Tibial artery (tissue), 4 donors: ENCODE measurements at regions not wholly inside any gene's neighbourhood (a gene's known extent, or its start where the extent isn't known, plus 50 kb on each side); places are given as distances from the start of the nearest gene placed in this dataset.

Experiments used
- DNase-seq, 2 donors: peaks; one replicate each; pipeline ENCODE4 v3.0.0-alpha.2; 2019
- H3K27ac ChIP-seq, 2 donors: fragments of 200-600 bp; sonication (generic) in 1 of 2; 1 replicate in 1 of 2; 2 replicates in 1 of 2; pipeline ENCODE4 v1.5.1; 2018 to 2019; ENCODE audit warnings: mild to moderate bottlenecking in 1 of 2
- H3K27me3 ChIP-seq, 2 donors: fragments of 200-600 bp; sonication (generic) in 1 of 2; one replicate each; pipeline versions ENCODE4 v1.5.1 to v1.6.0; 2016 to 2019
- H3K36me3 ChIP-seq, 3 donors: fragments of 200-600 bp; sonication (generic) in 2 of 3; one replicate each; pipeline ENCODE4 v1.5.1; 2016 to 2019; ENCODE audit warnings: mild to moderate bottlenecking in 2 of 3
- H3K4me1 ChIP-seq, 4 donors: fragments of 200-600 bp; sonication (generic) in 2 of 4; 1 replicate in 3 of 4; 2 replicates in 1 of 4; pipeline ENCODE4 v1.5.1; 2016 to 2019
- H3K4me3 ChIP-seq, 2 donors: fragments of 200-600 bp; sonication (generic) in 1 of 2; 1 replicate in 1 of 2; 2 replicates in 1 of 2; pipeline ENCODE4 v1.5.1; 2018 to 2019; ENCODE audit warnings: mild to moderate bottlenecking in 2 of 2
- H3K9me3 ChIP-seq, 3 donors: fragments of 200-600 bp; sonication (generic) in 1 of 3; one replicate each; pipeline ENCODE4 v1.5.1; 2016 to 2019
- CTCF ChIP-seq, 2 experiments: fragments of 200-600 bp in 1 of 2; fragments of 450-650 bp in 1 of 2; IDR thresholded peaks; one replicate each; pipeline ENCODE4 v1.5.1; 2017 to 2019; ENCODE audit warnings: antibody characterized with exemption in 2 of 2, mild to moderate bottlenecking in 1 of 2, moderate library complexity in 1 of 2
- intact Hi-C: fragments of 100-400 bp; cut with DNase I; formaldehyde crosslinking; loops from one replicate; pipeline ENCODE4 v1.15.0; 2023; ENCODE audit warnings: low total_unique reads

DNA sequence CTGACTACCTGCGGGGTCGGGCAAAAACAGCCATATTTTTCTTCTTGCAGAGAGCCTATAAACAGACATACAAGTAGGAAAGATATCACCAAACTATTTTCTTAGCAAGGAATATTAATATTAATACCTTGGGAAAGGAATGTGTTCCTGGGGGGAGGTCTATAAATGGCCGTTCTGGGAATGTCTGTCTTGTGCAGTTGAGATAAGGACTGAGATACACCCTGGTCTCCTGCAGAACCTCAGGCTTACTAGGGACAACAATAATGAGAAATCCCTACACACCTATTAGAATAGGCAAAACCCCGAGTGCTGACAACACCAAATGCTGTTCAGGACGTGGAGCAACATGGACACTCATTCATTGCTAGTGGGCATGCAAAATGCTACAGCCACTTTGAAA is 297.2 kb downstream of the DRD1 start:
- intact Hi-C loops: no loop called here
- no peak for TF ChIP-seq CTCF (IDR thresholded peaks at IDR 0.05)
- Histone ChIP-seq H3K4me1 (peaks cover 0 to 14% (median 2%) of the 10 kb centered on the region in 4 donors), H3K9me3 (peaks cover 0 to 13% (median 12%) of the 10 kb centered on the region in 3 donors), H3K27me3 (no peaks in the 10 kb centered on the region), H3K4me3 (no peak overlapping the region), H3K36me3 (no peaks in the 10 kb centered on the region), H3K27ac (no peak overlapping the region)
- no peak for DNase-seq

DNA sequence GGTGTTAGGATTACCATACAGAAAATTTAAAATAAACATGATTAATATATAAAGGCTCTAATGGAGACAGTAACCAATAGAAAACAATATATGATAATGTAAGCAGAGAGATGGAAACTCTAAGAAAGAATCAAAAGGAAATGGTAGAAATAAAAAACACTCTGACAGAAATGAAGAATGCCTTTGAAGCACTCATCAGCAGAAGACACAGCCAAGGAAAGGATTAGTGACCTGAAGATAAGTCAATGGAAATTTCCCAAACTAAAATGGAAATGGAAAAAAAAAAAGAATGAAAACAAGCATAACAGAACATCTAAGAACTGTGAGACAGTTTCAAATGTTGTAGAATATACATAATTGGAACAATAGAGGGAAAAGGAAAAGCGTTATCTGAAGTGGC is 302.6 kb downstream of the DRD1 start:
- no peaks in the 10 kb centered on the region for H3K27me3 ChIP-seq
- no peak overlapping the region for H3K4me3 ChIP-seq
- H3K4me1 ChIP-seq: no peaks in the 10 kb centered on the region
- intact Hi-C loops: no loop called here
- DNase-seq: no peak
- peaks cover 0 to 13% (median 11%) of the 10 kb centered on the region in 3 donors for H3K9me3 ChIP-seq
- no peaks in the 10 kb centered on the region for H3K36me3 ChIP-seq
- TF ChIP-seq CTCF (IDR thresholded peaks at IDR 0.05): no peak
- H3K27ac ChIP-seq: no peak overlapping the region

DNA sequence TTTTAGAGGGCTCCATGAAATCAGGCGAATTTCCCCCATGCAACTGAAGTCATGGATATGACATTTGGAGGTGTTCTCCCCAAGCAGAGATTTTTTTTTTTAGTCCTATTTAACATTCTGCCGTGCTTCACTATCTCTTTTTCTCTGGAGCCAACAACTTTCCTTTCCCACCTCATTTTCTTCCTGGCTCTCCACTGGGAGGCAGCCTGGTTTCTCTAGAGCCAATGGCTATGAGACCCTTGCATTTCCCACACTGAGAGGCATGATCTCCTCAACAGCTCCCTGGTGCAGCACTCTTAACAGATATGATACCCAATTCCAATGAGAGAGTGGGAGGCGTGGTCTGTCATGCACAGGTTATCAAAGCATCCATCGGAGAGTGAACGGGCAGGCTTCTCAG is 310.8 kb downstream of the DRD1 start:
- Histone ChIP-seq H3K27me3 (no peaks in the 10 kb centered on the region), H3K9me3 (no peaks in the 10 kb centered on the region), H3K4me1 (no peaks in the 10 kb centered on the region), H3K27ac (no peak overlapping the region), H3K4me3 (no peak overlapping the region), H3K36me3 (no peaks in the 10 kb centered on the region)
- no peak for TF ChIP-seq CTCF (IDR thresholded peaks at IDR 0.05)
- DNase-seq: no peak
- intact Hi-C loops: no loop called here

- no peaks in the 10 kb centered on the region for H3K4me1 ChIP-seq
- H3K36me3 ChIP-seq: no peaks in the 10 kb centered on the region
- no peak for DNase-seq
- H3K9me3 ChIP-seq: no peaks in the 10 kb centered on the region
- no peak overlapping the region for H3K4me3 ChIP-seq
- H3K27me3 ChIP-seq: no peaks in the 10 kb centered on the region
- intact Hi-C loops: no loop called here
- H3K27ac ChIP-seq: no peak overlapping the region
- TF ChIP-seq CTCF (IDR thresholded peaks at IDR 0.05): no peak
Observed at GRCh38 chr5:175131432-175131831, 312.6 kb downstream of the DRD1 start.

DNA sequence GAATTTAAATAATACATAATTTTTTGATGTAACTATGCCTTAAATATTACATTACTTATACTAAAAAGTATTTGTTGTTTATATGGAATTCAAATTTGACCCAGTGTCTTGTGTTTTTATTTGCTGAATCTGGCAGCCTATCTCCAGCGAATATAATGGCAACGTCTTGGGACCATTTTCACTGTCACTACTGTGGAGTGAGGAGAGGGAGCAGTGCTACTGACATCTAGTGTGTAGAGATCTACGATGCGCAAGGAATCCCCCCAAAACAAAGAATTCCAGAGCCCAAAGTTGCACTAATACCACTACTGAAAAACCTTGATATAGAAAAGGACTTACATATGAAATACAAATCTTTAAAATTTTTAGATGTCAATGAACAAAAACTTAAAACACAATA is 314.4 kb downstream of the DRD1 start:
- Histone ChIP-seq H3K9me3 (no peaks in the 10 kb centered on the region), H3K4me1 (no peaks in the 10 kb centered on the region), H3K36me3 (no peaks in the 10 kb centered on the region), H3K27me3 (no peaks in the 10 kb centered on the region), H3K27ac (no peak overlapping the region), H3K4me3 (no peak overlapping the region)
- TF ChIP-seq CTCF (IDR thresholded peaks at IDR 0.05): no peak
- no peak for DNase-seq
- intact Hi-C loops: no loop called here

DNA sequence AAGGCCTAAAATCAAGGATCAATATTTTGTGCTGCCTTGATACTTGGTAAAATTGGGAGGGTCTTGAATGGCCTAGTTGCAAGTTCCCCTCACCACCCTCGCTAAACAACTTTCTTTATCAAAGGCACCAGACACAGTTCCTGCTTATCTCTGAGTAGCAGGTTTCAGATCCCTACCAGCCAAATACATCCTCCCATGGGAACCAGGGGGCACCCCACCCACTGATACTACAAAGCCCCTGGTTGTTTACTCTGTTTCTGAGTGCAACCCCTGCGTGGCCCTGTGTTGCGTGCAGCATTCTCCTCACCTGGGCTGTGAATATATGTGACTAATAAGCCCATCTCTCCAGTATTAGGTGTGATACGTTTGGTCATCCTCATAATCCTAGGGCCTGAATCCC is 314.9 kb downstream of the DRD1 start:
- TF ChIP-seq CTCF (IDR thresholded peaks at IDR 0.05): no peak
- Histone ChIP-seq H3K4me3 (no peak overlapping the region), H3K27ac (no peak overlapping the region), H3K9me3 (no peaks in the 10 kb centered on the region), H3K4me1 (no peaks in the 10 kb centered on the region), H3K36me3 (no peaks in the 10 kb centered on the region), H3K27me3 (no peaks in the 10 kb centered on the region)
- intact Hi-C loops: no loop called here
- no peak for DNase-seq
